ENCODE measurements at regions not wholly inside any gene's neighbourhood (a gene's known extent, or its start where the extent isn't known, plus 50 kb on each side); places are given as distances from the start of the nearest gene placed in this dataset.
"Not testable (repeated sequence)": the region's sequence is repeated elsewhere in the genome, so short reads cannot be mapped to it uniquely, and the experiment has no call there.

DNA sequence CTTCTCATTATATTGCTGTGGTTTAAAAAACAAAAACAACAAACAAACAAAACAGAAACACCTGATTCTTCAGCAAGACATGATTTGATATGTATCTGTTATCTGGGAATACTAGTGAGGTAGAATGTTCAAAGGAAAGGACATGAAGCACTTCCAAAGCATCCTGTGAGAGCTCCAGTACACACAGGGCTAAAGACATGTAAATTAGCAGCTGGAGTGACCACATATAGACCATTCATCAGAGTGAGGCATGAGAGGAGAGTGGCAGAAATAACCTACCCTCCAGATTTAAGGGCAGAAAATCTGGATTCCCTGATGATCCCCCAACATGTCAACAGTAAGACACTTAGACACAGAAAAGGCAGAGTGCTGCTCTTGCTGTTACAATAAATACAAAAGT lies 260.5 kb upstream of the CHRM3 start:
- DNase-seq (ENCODE audit: insufficient read length, low spot score): no peak
- FAIRE-seq: no peak

- DNase-seq (ENCODE audit: insufficient read length, low spot score) (no peak), FAIRE-seq (no peak)
Measured at GRCh38 chr1:239125027-239125426, 261.3 kb upstream of the CHRM3 start.

DNA sequence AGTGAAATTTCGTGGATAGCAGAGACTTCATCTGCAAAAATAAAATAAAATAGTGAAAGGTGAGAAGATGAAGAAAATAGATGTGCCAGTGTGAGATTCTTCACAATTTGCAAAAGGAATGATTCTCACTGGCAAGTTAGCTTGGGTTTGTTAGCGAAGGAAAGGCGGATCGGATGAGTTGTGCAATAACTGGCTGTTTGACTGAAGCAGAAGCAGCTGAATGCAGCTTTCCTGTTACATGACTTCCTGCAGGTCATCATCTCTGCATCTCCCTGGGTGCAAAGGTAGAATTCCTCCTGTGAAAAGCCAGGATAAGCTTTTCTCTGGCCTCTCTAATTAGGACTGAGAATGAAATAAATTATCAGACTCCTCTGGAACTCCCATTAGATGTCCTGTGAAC lies 263.1 kb upstream of the CHRM3 start:
- FAIRE-seq (no peak), DNase-seq (ENCODE audit: insufficient read length, low spot score) (no peak)

DNA sequence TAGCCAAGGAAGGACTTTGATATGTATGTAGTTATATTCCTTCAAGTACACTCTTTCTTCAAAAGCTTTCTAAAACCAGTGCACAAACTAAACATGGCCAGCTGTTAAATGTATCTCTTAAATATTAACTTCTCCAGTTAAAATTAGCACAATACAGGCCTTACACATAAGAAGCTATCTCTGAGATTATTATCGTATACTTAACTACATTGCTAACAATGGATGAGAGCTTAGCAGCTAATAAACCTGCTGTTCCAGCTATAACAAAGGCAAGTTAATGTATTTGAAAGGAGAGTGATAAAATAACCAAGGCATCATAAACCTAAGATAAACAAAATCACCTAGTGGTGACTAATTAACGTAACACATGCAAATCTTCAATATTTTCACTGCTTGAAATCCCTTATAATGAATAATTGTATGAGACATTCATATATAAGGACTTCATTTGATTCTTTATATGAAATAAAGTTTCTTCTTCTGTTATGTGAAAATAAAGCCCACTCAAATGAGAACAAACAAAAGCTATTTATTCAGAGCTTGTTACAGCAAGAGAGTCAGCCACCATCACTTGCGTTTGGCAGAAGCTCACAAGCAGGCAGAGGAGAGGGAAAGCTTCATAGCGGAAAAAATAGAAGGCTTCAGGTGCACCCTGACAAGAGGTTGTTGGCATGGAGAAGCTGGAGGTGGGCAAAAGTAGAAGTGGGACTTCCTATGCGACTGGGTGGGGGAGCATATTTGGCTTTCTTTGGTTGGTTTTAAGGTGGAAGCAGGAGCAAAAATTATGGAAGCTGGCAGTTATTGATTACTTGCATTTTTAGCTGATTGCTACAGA lies 274.1 kb upstream of the CHRM3 start:
- FAIRE-seq (no peak), DNase-seq (ENCODE audit: insufficient read length, low spot score) (no peak)

- DNase-seq (ENCODE audit: insufficient read length, low spot score) (no peak), FAIRE-seq (no peak)
Measured at GRCh38 chr1:239107676-239108075, 278.7 kb upstream of the CHRM3 start.

GRCh38 chr1:239106689-239107088 lies 279.7 kb upstream of the CHRM3 start:
- not testable (repeated sequence) for FAIRE-seq; DNase-seq (ENCODE audit: insufficient read length, low spot score)

DNA sequence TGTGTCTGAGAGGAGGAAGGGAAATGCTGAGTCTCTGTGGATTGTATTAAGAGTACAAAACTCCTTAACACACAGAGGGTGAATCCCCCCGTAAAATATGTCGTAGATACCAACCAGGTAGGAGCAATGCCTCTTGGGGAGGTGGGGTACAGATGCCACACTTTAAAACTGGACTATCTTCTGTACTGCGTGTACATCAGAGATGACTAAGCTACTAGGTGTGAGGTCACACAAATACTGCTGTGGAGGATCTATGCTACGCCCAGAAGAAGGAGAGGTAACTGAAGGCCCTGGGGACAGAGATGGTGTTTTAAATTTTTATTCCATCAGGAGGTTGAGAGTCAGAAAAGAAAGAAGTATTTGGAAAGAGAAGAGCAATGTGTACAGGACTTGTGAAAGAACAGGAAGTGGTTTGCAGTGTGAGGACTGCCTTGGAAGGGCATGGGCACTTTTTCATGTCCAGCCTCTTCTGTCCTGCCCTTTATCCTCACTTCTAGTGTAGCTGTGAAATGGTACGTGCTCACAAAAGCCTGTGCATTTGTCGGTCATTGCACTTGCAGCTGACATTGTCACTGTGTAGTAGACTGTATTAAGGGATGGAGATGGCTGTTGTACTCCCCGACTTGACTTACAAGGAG lies 287.8 kb upstream of the CHRM3 start:
- DNase-seq (ENCODE audit: insufficient read length, low spot score) (no peak), FAIRE-seq (no peak)

GRCh38 chr1:239091537-239091936 lies 294.8 kb upstream of the CHRM3 start:
- FAIRE-seq (no peak), DNase-seq (ENCODE audit: insufficient read length, low spot score) (no peak)

GRCh38 chr1:239084459-239085080 lies 301.8 kb upstream of the CHRM3 start:
- DNase-seq (ENCODE audit: insufficient read length, low spot score) (no peak), FAIRE-seq (no peak)

DNA sequence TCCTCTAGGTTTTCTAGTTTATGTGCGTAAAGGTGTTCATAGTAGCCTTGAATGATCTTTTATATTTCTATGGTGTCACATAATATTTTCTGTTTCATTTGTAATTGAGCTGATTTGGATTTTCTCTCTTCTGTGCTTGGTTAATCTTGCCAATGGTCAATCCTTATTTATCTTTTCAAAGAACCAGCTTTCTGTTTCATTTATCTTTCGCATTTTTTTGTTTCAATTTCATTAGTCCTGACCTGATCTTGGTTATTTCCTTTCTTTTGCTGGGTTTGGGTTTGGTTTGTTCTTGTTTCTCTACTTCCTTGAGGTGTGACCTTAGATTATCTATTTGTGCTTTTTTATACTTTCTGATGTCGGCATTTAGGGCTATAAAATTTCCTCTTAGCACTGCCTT lies 304.4 kb upstream of the CHRM3 start:
- DNase-seq (ENCODE audit: insufficient read length, low spot score); FAIRE-seq: not testable (repeated sequence)

- FAIRE-seq (no peak), DNase-seq (ENCODE audit: insufficient read length, low spot score) (no peak)
Measured at GRCh38 chr1:239067480-239067879, 318.9 kb upstream of the CHRM3 start.

GRCh38 chr1:239067058-239067457 lies 319.3 kb upstream of the CHRM3 start:
- no peak for DNase-seq (ENCODE audit: insufficient read length, low spot score)
- FAIRE-seq: no peak

GRCh38 chr1:239061770-239062169 lies 324.6 kb upstream of the CHRM3 start:
- no peak for DNase-seq (ENCODE audit: insufficient read length, low spot score)

DNA sequence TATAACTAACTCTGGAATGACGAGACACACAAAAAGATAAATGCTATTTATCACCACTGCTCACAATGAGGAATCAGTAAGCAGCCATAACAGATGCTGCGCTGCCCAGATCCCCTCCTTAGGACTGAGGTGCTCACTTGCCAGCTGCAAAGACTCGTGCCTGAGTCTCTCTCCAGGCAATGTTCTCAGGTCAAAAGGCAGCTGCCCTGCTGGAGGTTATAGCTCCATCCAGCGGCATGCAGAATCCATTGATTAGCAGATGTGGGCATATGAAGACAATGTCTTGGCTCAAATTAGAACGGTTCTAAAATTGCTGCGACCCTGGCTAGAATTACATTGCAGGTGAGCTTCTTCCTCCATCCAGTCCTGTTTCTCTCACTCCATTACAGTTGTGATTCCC lies 328.2 kb upstream of the CHRM3 start:
- DNase-seq (ENCODE audit: insufficient read length, low spot score) (no peak), FAIRE-seq (no peak)

More at GRCh38 chr1:239061770-239062169, 324.6 kb upstream of the CHRM3 start:
- FAIRE-seq: no peak

DNA sequence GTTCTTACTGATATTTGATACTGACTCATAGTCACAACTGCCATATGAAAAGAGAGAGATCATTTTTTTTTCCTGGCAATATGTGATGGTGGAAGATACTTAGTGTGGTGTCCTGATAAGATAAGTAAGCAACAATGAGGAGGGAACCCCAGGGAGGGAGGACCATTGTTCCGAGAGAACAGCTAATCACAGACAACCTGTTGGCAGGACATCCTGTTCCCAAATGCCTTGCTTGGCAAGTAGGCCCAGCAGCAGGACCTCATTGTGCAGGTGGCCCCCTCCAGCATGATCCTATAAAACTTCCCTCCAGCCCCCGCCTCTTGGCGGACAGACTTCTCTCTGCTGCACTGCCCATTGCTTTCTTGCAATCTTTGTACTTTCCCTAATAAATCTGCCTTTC lies 329.4 kb upstream of the CHRM3 start:
- FAIRE-seq (no peak), DNase-seq (ENCODE audit: insufficient read length, low spot score) (no peak)

DNA sequence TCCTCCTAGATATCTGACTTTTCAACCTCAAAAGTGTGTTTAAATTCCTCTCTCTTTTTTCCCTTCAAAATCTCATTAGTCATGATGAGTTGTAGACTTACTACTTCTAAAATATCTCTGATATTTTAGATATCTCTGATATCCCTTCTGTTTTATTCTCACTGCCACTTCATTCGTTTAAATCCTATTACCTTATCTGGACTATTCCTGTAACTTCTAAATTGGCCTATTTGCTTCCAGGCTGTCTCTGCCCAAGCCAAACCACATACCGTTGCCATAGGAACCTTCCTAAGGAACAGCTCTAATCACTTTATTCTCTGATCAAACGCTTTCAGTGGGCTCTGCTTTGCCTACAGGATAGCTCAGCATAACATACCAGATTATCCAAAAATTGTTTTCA lies 333.1 kb upstream of the CHRM3 start:
- DNase-seq (ENCODE audit: insufficient read length, low spot score): no peak
- FAIRE-seq: no peak

DNA sequence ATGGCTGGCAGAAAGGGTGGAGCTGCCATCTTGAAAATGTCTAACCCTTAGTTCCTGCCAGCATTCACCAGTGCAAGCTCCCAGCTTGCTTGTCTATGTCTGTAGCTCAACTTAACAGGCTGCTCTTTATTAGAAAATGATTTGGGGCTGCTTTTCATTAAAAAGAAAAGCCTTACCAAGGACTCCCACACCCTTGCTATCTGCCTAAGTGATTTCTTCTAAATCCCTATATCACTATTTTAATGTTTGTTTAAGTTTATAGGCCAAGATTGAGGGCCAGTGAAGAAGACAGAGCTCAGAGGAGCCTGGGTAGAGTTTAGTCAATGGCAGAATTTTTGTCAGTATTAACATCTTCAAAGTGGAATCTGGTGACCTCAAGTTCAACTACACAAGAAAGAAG lies 336.8 kb upstream of the CHRM3 start:
- FAIRE-seq: no peak
- DNase-seq (ENCODE audit: insufficient read length, low spot score): no peak

GRCh38 chr1:239044829-239045228 lies 341.5 kb upstream of the CHRM3 start:
- FAIRE-seq (no peak), DNase-seq (ENCODE audit: insufficient read length, low spot score) (no peak)

DNA sequence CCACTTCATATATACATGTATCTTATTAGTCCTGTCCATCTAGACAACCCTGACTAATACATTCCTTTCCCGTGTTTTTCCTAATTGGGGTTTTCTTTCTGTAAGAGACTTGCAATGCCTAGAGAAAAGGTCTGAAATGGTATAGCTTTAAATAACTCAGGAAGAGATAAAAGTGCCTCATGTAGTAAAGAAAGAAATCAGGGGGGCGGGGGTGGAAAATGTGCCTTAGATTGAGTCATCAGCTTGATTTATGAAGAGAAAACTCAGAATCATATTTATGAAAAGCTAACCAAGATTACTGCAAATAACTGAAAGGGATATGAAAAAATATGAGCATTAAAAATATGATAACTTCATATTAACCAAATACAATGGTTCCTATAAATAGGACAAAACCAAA lies 345.8 kb upstream of the CHRM3 start:
- no peak for DNase-seq (ENCODE audit: insufficient read length, low spot score)
- FAIRE-seq: no peak

DNA sequence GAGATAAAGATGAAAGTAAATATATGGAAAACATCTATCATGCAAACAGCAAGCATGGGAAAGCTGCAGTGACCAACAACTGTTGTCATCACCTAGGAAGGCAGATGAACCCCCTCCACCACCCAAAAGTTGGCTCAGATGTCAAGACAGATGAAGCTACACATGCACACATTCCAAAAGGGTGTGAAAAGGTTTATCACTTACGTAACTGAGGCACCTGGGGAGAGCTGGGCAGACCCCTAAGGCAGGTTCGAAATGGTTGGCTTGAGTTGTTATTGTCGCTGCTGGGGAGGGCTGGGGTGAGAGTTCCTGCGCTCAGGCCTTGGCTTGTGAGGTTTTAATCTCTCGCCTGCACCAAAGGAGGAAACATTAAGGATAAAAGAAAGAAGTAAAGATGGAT lies 355.1 kb upstream of the CHRM3 start:
- FAIRE-seq (no peak), DNase-seq (ENCODE audit: insufficient read length, low spot score) (no peak)

- FAIRE-seq (no peak), DNase-seq (ENCODE audit: insufficient read length, low spot score) (no peak)
Measured at GRCh38 chr1:239025997-239026694, 360.2 kb upstream of the CHRM3 start.
